DMS79 treated with DMSO at 0.1 percent for 48 hours (cell line): ENCODE measurements at regions not wholly inside any gene's neighbourhood (a gene's known extent, or its start where the extent isn't known, plus 50 kb on each side); places are given as distances from the start of the nearest gene placed in this dataset.

Experiments
- DNase-seq: peaks from one replicate; lab custom pipeline; 2025; lab: John Stamatoyannopoulos, UW

DNA sequence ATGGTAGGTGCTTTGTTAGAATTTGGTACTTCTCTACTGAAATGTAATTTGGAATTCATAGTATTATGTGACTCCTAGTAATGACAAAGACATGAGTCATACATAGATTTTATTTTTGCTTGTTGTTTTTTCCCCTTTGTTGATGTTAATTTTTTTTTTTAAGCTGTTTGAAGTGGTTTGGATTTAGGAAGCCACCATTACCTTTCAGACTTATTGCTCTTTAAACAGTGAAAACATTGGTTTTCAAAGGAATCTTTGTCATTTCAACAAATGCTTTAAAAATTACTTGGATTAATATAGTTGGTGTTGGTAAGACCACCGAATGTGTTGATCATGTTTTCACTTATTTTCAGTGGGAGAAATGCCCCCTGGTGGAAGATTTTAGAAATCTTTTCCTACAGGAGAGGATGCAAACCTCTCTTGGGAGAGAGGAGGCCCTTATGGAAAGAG is 170.1 kb upstream of the PITX1 start:
- DNase-seq = no peak

DNA sequence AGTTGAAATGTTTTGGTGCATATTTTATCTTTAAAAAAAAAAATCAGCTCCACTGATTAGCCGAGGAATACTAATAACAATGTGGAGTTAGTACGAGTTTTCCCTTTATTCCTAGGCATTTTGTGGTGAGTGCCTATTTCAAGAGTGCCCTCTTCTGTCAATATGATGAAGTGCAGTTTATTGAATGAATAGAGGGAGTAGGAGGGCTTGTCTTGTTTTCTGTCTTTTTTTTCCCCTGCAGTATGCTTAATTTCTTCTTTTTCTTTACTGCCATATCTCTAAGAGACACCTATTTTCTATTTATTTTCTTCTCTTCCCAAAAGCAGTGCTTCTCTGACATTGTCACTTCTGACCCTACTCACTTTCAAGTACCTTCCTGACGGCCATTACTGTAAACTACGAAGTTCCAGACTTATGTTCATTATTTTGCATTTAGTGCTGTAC is 169.6 kb upstream of the PITX1 start:
- peak; percentile 4 for DNase-seq

DNA sequence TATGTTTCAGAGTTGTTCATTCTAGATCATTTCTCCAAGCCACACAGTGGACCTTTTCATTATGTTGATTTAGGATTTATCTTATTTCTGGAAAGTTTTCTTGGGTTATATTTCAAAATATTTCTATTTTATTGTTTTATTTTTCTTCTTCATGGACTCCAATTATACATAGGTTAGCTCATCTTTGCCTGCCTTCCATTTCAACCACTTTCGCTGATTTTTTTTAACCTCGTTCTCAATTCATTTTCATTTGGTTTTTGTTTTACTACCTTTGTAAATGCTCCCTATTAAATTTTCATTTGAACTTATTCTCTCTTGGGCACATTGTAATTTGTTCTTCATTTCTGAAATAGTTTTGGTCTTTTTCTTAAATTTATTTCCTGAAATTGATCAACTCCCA is 169.0 kb upstream of the PITX1 start:
- DNase-seq = no peak

DNA sequence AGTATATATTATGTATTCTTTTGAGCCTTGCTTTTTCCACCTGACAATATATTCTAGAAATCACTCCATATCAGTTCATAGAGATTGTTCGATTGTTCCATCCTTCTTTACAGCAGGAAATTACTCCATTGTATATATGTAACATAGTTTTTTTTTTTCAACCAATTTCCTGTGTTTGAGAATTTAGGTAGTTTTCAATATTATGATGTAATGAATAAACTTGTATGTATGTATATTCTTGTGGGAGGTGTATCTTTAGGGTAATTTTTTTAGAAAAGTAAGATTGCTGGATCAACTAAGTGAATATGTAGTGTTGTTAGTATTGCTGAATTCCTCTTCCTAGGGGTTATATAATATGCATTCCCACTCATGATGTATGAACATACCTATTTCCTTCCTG is 165.9 kb upstream of the PITX1 start:
- no peak for DNase-seq

DNA sequence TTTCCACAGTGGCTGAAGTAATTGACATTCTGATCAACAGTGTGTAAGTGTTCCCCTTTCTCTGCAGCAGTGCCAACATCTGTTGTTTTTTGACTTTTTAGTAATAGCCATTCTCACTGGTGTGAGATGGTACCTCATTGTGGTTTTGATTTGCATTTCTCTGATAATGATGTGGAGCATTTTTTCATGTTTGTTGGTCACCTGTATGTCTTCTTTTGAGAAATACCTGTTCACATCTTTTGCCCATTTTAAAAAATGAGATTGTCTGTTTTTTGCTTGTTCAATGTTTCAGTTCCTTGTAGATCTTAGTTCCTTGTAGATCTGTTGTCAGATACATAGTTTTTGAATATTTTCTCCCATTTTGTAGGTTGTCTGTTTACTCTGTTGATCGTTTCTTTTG is 162.5 kb upstream of the PITX1 start:
- DNase-seq = no peak

DNA sequence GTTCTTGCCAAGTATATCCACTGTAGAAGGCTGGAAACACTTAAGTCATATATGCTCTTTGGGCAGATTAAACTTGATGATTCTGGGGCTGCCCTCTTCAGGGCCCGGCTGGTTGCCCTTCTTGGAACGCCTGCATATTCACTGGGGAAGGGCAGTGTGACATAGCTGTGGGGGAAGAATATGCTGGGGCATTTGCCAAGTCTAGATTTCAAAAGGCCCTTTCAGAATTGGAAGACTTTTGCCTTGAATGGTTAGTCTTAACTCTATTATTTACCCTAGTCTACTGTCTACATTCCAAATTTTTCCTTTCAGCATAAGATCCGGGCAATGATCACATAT is 161.2 kb upstream of the PITX1 start:
- no peak for DNase-seq

DNA sequence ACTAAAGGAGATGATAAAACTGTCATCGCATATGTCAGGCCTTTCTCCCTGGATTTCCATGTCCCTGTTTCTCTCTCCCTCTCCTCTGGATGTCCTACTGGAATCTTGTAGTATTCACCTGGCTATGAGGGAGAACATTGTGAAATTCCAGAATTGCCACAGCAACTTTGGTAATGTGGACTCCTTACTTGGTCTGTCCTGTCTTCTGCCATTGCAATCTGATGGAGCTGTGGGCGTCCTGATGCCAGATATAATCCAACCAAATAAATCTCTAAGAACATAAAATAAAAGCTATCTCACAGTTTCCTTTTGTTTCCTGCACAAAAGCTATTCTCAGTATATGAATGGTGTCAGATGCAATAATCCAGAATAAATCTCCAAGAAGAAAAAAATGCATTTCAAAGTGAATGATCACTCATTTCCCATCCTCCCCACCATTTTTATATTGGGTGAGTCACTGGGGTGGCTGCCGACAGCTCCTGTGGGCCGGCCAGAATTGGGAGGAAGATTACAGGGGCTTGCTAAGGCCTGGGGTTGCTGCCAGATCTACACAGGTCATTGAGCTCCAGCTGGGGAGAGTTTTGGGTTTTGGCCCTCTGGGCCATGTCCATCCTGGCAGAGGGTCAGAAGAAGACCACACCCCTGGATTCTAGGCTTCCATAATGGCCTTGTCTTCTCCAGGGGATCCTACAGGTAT is 160.7 kb upstream of the PITX1 start:
- DNase-seq = no peak

DNA sequence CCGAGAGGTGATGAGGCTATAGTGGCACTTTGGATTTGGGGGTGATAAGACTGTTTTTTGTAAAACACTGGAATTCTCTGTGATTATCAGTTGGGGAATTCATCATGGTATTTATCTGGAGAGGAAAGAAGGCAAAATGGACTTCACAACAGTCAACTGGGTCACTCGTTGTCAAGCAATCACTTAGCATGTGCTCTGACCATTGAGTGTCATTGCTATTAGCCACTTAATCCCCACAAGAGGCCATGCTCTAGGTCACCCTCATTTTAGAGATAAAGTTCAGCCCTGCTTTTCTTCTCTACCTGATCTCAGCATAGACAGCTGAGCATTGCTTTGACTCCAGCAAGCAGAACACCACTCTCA is 160.1 kb upstream of the PITX1 start:
- no peak for DNase-seq

DNA sequence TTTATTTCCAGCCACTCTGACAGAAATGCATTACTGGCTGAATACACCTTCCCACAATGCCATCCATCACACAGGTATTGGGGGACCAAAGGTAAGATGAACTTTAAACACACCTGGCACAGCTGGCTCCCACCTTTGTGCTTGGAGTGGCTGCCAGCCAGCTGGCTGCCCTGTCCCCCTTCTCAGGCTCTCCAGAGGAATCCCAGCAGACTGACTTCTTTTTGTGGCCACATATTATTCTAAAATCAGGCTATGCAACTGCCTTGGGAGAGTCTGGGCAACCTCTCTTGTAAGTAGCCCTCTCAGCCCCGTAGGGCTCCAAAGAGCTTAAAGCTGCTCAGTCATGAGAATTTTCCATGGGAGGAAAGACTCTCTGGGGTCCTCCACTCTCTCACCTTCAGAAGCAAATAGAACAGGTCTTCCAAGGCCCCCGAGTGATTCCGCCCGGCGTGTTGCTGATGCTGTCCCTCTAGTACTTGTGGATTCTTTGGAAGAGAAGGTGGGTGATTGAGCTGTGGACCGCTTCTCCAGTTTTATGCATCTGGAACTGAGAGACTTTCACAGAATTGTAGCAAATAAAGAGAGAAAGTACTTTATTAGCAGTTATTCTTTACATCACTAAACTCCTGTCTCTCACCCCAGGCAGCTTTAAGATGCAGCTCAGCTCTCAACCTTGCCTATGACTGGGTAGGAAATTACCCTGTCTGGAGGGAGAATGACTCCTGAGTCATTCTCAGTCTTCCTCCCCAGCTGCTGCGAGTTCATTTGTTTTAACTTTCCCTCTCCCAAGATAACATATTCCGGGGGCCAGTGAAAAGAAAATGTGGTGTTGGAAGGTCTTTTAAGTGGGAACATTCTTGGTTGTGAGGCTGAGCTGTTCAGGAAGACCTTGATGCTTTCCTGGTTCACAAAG is 159.4 kb upstream of the PITX1 start:
- no peak for DNase-seq

DNA sequence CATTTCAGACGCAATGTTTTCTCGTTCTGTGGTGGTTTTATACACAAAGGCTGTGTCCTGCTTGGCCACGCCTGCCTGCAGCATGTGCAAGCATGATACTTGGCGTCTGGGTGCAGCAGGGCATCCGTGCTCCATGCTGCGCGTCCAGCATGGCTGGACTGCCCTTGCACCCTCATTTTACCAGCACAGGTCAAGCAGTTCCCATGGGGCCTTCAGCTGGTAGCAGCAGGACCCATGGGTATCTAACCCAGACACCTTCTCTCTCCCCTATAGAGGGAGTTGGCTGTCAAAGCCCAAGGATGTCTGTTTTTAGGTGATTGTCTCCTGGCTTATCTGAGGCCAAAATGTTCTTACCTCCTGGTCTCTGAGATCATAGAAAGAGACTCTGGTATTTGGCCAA is 158.3 kb upstream of the PITX1 start:
- DNase-seq = no peak

DNA sequence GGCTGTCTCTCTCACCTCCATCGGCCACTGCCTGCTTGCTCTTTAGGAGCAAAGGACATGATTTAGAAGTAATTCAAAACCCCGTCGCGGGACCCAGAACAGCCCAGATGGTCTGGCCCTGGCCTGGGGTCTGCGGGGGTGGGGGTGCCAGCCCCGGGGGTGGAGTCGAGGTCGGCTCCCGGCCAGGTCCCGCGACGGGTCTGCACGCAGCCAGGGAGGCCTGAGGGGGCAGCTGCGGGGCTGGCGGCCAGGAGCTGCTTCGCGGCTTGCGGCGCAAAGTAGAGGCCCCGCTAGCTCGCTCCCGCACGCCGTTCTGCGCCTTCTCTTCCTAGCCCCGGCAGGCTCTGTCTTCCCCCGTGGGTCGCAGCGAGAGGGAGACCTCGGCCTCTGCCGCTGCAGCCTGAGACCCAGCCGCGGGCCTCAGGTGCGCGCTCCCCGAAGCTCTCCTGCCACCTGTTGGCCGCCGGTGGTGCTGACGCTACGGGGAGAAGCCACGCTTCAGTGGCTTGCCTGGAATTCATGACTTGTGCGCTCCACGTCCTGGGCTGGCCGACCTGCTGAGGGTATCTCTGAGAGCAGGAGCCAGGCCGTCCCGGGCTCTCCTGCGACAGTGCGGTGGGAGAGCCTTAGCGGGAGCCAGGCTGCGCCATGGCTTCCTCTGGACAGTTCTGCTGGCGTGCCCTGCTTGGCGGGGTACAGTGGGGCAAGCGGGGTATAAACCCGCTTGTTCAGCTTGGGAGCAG is 157.2 kb upstream of the PITX1 start:
- DNase-seq = peak; percentile 48

DNA sequence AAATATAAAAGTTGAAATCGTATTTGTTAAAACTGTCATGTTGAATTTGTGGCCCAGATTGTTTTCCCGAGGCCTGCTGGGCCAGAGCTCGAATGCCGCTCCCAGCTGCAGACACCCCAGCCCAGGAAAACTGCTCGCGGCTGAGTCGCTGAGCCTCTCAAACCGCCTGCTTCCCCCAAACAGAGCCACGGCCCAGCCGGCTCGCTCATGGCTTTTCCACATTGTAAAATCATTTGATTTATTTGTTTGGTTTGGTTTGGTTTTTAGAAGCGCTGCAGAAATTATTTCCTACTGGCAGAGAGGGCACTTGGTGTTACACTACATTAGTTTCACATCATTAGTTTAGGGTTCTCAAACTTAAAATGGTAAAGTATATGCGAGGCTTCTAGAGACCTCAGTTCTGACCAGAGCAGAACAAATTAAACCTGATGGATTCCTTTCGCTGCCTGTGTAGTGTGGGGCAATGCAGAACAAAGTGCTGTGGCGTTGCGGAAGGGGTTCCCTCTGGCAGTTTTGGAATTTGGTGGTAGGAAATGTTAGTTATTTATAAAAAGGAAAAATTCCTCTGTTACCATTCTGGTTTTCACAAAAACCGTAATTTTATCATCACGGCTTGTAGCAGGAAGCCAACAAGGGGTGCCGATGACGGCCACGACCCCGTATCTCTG is 156.5 kb upstream of the PITX1 start:
- peak; percentile 76 for DNase-seq

DNA sequence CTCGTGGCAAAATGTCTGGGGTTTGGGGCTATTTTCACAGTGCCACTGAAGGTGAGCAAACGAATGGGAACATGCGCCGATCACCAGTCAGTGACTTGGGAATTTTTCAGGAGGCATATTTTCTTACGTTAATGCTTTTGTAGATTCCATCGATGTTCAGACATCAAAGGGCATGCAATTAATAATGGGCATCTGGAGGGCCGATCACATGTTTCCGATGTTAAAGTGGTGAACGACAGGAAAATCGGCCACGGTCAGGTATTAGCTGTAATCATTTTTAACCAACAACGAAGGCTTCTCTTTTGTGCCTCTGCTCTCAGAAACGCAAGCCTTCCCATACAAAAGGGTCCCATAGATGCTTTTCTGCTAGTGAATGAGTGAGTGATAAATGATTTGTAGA is 155.0 kb upstream of the PITX1 start:
- DNase-seq = no peak

DNA sequence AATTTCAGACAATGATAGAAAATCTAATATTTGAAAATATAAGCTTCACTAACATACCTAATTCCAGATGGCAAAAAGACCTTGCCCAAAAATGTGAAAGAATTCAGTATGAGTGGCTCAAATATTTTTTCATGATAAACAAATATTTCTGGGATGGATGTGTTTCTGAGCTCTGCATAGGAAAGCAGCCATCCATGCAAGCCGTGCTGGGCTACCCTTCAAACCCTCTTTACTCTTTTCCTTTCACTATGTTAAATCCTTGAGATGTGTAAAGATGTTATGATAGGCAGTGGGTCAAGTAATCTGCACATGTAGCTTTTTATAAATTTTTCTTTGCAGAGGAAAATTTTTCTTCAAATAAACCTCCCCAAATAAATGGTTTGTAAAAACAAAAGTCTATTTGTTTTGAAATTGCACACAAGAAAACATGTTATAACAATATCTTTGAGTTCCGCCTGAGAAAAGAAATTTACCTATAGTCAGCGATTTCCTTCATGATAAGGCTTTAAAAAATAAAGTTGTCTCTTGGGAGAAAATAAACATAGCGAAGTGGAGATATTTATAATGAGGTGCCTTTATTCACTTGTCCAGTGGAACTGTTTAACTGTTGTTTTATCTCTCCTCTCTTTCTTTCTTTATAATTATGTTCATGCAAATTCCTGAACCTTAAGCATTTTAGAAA is 154.3 kb upstream of the PITX1 start:
- DNase-seq = peak; percentile 40

DNA sequence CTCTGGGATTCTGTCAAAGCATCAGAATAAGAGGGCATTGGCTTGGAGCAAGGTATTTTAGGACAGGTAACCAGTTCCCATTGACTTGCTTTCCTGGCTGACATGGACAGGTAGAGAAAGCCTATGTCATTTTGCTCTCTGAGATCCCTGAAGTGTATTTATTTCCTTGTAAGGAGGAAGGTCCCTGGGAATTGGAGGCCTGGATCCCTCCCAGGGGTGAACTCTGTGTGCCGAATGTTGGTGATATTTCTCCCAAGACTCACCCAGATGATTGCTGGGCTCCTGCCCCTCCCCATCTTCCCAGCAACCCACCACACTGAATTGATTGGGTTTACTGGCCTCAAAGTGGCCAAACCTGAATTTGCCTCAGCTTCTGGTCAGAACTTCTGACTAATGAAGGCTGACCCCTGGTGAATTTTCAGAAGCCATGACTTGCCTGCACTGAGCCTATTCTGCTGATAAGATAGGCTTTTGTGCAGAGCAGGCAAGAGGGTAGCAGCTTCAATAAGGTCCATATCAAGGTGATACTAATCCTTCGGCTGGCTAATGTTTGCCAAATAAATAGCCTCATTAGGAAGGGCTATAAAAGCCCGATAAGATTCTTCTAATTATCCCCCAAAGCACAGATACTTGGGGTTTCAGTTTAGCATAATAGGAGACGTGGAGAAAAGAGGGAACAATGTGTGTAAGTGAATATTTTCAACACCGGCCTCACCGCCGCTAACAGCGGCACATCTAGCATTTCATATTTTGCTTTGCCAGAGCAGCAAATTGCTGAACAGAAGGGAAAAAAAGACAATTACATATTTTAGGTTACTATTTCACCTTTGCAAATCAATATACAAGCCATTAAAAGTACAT is 152.9 kb upstream of the PITX1 start:
- peak; percentile 32 for DNase-seq

DNA sequence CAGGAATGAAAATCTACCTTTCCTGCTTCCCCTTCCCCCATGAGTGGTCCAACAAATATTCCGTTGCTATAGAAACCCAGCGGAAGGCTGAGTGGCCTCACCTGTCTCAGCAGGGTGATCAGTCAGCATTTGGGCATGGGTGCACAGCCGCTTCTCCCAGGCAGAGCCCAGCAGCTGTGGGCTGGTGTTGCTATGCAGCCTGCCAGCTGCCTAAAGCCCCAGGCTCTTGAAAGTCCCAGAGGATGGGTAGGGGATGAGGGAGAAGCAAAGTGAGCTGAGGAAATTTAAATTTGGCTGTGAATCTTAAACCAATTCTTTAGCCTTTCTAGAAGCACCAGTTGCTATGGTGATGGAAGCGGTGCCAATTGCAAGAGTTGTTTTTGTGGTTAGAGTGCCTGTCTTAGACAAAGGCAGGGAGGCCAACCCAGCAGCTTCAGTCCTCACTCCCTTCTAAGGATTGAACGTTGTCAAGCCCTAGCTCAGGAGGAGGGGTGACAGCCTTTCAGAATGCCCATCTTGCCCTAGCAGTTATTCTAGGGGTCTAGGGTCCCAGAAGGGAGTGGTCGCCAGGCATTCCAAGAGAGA is 151.5 kb upstream of the PITX1 start:
- peak; percentile 92 for DNase-seq

DNA sequence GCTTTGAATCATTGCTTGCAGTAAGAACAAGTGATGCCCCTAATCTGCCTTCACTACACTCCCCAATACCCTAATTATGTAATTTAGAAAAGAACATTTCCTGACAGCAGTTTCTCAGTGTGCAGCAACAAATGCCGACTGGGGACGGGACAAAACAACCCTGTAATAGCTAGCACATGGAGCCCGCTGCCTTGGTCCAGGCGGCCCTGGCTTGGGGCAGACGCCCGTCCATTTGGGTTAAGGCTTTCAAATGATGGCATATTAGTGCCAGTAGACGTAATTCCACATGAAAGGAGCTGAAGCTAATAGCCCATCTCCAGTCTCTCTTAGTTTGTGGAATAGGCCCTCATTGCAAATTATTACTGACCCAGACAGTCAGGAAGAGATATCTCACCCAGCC is 150.6 kb upstream of the PITX1 start:
- no peak for DNase-seq

DNA sequence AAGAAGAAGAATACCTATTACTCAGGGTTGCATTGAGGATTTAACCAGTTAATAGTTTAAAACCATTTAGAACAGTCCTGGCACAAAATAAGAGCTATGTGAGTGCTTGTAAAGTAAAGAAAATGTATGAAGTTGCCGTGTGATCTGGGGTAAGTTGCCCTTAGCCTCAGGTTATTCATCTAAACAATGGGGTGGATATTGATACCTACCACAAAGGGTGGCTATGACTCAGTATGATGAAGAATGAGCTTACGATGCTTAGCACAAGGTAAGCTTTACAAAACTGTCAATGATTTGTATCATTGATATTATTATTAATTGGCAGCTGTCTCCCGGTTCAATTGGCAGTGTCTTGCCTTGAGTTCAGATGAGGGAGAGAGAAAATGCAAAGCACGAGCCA is 149.4 kb upstream of the PITX1 start:
- no peak for DNase-seq

DNA sequence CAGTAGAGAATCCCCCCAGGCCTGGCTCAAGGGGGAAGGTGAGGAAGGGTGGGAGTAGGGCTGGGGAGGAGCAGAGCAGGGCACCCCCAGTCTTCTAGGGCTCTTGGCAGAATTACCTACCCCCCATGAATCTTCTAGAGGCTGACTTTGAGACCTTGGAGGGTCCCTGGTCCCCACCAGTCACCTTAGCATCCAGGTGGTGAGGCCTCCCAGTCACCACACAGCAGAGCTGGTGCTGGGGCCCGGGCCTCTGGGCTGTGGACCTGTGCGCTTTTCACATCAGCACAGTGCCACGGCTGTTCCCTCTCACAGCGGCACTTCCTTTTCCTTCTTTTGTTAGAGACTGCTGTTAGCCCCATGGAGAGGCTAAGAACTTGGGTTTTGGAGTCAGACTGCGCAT is 148.6 kb upstream of the PITX1 start:
- no peak for DNase-seq

DNA sequence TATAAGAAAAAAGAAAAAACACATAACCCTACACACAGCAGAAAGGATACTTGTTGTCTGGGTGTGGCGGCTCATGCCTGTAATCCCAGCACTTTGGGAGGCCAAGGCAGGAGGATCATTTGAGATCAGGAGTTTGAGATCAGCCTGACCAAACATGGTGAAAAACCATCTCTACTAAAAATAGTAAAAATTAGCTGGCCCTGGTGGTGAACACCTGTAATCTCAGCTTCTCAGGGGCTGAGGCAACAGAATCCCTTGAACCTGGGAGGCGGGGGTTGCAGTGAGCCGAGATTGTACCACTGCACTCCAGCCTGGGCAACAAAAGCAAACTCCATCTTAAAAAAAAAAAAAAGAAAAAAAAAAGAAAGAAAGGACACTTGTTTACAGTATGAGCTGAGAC is 147.6 kb upstream of the PITX1 start:
- DNase-seq = no peak
